Muscle layer of duodenum (tissue), 2 donors: ENCODE measurements at regions not wholly inside any gene's neighbourhood (a gene's known extent, or its start where the extent isn't known, plus 50 kb on each side); places are given as distances from the start of the nearest gene placed in this dataset.

Experiments
- H3K27ac ChIP-seq: one replicate; pipeline ENCODE4 v1.7.0; 2013; ENCODE audit warnings: mild to moderate bottlenecking, low read length
- H3K27me3 ChIP-seq: one replicate; pipeline ENCODE4 v1.7.0; 2013; ENCODE audit warnings: low read depth, mild to moderate bottlenecking, control low read depth, low read length
- H3K36me3 ChIP-seq, 2 donors: one replicate each; pipeline ENCODE4 v1.7.0; 2013; ENCODE audit warnings: low read length in 2 of 2, control low read depth in 1 of 2, mild to moderate bottlenecking in 1 of 2; ENCODE audit not compliant: insufficient read depth in 2 of 2, control insufficient read depth in 1 of 2
- H3K4me1 ChIP-seq, 2 donors: one replicate each; pipeline ENCODE4 v1.7.0; 2013; ENCODE audit warnings: low read length in 2 of 2, mild to moderate bottlenecking in 2 of 2, control low read depth in 1 of 2, moderate library complexity in 1 of 2; ENCODE audit not compliant: insufficient read depth in 2 of 2, control insufficient read depth in 1 of 2
- H3K4me3 ChIP-seq, 2 donors: one replicate each; pipeline ENCODE4 v1.7.0; 2013; ENCODE audit warnings: low read length in 2 of 2, low read depth in 1 of 2, mild to moderate bottlenecking in 1 of 2
- H3K9me3 ChIP-seq, 2 donors: one replicate each; pipeline ENCODE4 v1.7.0; 2013; ENCODE audit warnings: low read length in 2 of 2, control low read depth in 1 of 2, mild to moderate bottlenecking in 1 of 2; ENCODE audit not compliant: control insufficient read depth in 1 of 2
- donor health status: healthy.

GRCh38 chr2:103810875-103811274 is 1043.0 kb upstream of the POU3F3 start:
- Histone ChIP-seq H3K27me3 (no peaks in the 10 kb centered on the region), H3K4me3 (no peak overlapping the region)

DNA sequence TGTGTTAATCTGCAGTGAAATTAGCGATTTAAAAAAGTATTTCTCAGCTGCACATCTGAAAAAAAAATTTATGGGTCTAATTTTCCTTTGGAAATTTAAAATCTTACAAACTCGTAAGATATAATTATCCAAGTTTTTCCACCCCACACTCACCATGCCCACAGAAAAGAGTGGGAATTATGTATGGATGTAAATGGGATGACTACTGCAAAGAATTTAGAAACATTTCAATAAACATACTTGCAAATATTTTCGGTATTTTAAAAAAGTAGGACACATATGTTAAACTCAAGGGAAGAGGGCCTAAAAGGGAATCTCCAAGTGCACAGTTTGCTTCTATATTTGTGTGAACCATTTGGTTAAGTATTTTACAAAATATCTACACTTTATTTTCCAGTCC is 1039.9 kb upstream of the POU3F3 start:
- H3K4me1 ChIP-seq = no peaks in the 10 kb centered on the region
- H3K9me3 ChIP-seq = no peaks in the 10 kb centered on the region
- H3K4me3 ChIP-seq = no peak overlapping the region
- no peak overlapping the region for H3K27ac ChIP-seq
- no peaks in the 10 kb centered on the region for H3K27me3 ChIP-seq
- no peaks in the 10 kb centered on the region for H3K36me3 ChIP-seq

More at GRCh38 chr2:103810875-103811274, 1043.0 kb upstream of the POU3F3 start:
- Histone ChIP-seq H3K4me1 (no peaks in the 10 kb centered on the region), H3K9me3 (no peaks in the 10 kb centered on the region), H3K27ac (no peak overlapping the region), H3K36me3 (no peaks in the 10 kb centered on the region)

DNA sequence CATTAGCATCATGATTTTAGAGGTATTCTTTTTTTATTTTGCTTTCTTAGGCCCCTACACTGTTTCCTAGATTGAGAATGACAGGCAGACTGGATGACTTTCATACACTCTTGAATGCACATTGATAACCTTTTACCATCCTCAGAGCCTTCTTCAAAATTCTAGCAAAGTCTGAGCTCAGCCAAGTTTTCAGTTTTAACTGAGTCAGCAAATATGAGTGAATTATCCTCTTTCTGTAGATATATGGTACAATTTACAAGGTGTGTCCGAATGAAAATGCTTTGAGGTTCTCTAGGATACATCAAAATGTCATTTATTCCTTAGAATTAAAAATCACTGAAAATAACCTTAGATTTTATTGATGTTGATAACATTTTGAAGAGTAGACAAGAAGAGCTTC is 1038.2 kb upstream of the POU3F3 start:
- H3K36me3 ChIP-seq = no peaks in the 10 kb centered on the region
- no peaks in the 10 kb centered on the region for H3K27me3 ChIP-seq
- no peaks in the 10 kb centered on the region for H3K4me1 ChIP-seq
- no peak overlapping the region for H3K4me3 ChIP-seq
- no peaks in the 10 kb centered on the region for H3K9me3 ChIP-seq
- H3K27ac ChIP-seq = no peak overlapping the region

DNA sequence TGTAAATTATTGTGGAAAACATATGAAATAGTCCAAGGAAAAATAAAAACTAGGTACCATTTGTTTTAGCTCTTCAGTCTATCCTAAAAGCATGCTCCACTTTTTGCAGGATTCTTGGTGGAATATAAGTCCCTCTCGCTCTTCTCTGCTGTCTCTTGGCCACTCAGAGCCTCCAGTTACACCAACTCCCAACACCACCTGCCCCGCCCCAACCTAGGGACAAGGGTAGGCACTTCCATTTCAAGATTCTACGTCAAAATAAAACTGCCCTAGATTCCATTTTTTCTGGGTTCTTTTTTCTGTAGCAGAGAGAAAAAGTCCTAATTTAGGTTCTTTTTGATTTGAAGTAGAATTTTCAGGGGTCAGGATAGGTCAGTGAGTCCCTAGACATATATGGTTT is 1036.2 kb upstream of the POU3F3 start:
- no peaks in the 10 kb centered on the region for H3K36me3 ChIP-seq
- no peaks in the 10 kb centered on the region for H3K9me3 ChIP-seq
- H3K4me1 ChIP-seq = no peaks in the 10 kb centered on the region
- no peak overlapping the region for H3K27ac ChIP-seq
- H3K27me3 ChIP-seq = no peaks in the 10 kb centered on the region
- H3K4me3 ChIP-seq = no peak overlapping the region

GRCh38 chr2:103818176-103818575 is 1035.7 kb upstream of the POU3F3 start:
- Histone ChIP-seq H3K9me3 (no peaks in the 10 kb centered on the region), H3K4me3 (no peak overlapping the region), H3K36me3 (no peaks in the 10 kb centered on the region), H3K27me3 (no peaks in the 10 kb centered on the region), H3K4me1 (no peaks in the 10 kb centered on the region), H3K27ac (no peak overlapping the region)

DNA sequence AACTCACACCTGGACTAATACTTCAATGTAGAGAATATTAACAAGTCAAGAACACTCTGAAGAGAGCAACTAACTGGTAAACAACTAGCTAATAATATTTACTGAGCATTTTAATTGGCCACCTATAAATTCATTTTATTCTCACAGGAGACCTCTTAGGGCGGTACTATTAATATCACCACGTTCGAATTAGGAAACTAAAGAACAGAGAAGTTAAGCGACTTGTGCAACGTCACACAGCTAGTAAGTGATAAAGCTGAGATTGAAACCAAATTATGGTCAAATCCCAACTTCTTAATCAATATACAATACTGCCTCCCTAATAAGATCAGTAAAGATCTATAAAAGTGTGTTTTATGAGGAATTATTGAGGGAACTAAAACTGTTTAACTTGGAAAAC is 1034.3 kb upstream of the POU3F3 start:
- Histone ChIP-seq H3K27me3 (no peaks in the 10 kb centered on the region), H3K4me3 (no peak overlapping the region), H3K27ac (no peak overlapping the region), H3K36me3 (no peaks in the 10 kb centered on the region), H3K4me1 (no peaks in the 10 kb centered on the region), H3K9me3 (no peaks in the 10 kb centered on the region)

GRCh38 chr2:103823847-103824246 is 1030.1 kb upstream of the POU3F3 start:
- H3K9me3 ChIP-seq = peaks cover 0 to 2% of the 10 kb centered on the region in 2 donors

DNA sequence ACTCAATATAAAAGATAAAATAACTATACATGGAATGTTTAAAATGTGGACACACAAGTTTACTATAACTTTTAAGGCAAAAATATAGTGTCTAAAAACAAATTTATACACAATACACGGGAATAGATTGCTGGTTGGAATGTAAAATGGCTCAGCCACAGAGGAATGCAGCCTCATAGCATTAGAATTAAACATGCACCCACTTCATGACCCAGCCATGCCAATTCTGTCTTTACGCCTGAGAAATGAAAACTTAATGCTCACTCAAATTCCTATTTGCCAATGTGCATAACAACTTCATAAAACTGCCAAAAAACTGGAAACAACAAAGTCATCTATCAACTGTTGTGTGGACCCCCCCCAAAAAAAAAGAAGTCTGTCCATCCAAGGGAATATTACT is 1006.6 kb upstream of the POU3F3 start:
- H3K9me3 ChIP-seq = peaks cover 0 to 8% of the 10 kb centered on the region in 2 donors
- no peaks in the 10 kb centered on the region for H3K4me1 ChIP-seq
- H3K4me3 ChIP-seq = no peak overlapping the region
- H3K27me3 ChIP-seq = no peaks in the 10 kb centered on the region
- no peak overlapping the region for H3K27ac ChIP-seq
- H3K36me3 ChIP-seq = no peaks in the 10 kb centered on the region

More at GRCh38 chr2:103823847-103824246, 1030.1 kb upstream of the POU3F3 start:
- Histone ChIP-seq H3K27me3 (no peaks in the 10 kb centered on the region), H3K36me3 (no peaks in the 10 kb centered on the region), H3K27ac (no peak overlapping the region), H3K4me1 (no peaks in the 10 kb centered on the region), H3K4me3 (no peak overlapping the region)

DNA sequence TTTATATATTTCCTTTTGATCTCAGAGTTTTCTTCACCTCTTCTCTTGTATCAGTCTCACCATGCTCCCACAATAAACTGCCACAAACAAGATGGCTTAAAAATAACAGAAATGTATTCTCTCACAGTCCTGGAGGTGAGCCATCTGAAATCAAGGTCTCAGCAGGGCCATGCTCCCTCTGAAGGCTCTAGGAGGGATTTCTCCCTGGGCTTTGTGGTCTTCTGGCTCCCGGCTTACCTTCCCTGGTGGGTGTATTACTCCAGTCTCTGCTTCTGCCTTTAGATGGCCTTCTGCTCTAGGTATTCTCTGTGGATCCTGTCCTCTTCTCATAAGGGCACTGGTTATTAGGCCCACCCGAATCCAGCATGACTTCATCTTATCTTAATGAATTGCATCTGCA is 994.7 kb upstream of the POU3F3 start:
- H3K4me1 ChIP-seq = no peaks in the 10 kb centered on the region
- no peaks in the 10 kb centered on the region for H3K9me3 ChIP-seq
- H3K27me3 ChIP-seq = no peaks in the 10 kb centered on the region
- no peak overlapping the region for H3K4me3 ChIP-seq
- H3K27ac ChIP-seq = no peak overlapping the region
- no peaks in the 10 kb centered on the region for H3K36me3 ChIP-seq

GRCh38 chr2:103860016-103860415 is 993.9 kb upstream of the POU3F3 start:
- Histone ChIP-seq H3K9me3 (no peaks in the 10 kb centered on the region), H3K36me3 (no peaks in the 10 kb centered on the region), H3K4me1 (no peaks in the 10 kb centered on the region), H3K27ac (no peak overlapping the region), H3K4me3 (no peak overlapping the region), H3K27me3 (no peaks in the 10 kb centered on the region)

- H3K27me3 ChIP-seq = no peaks in the 10 kb centered on the region
- H3K9me3 ChIP-seq = no peaks in the 10 kb centered on the region
- H3K4me3 ChIP-seq = no peak overlapping the region
- H3K4me1 ChIP-seq = no peaks in the 10 kb centered on the region
- H3K27ac ChIP-seq = no peak overlapping the region
- no peaks in the 10 kb centered on the region for H3K36me3 ChIP-seq
Measured at GRCh38 chr2:103868396-103868795, 985.5 kb upstream of the POU3F3 start.

DNA sequence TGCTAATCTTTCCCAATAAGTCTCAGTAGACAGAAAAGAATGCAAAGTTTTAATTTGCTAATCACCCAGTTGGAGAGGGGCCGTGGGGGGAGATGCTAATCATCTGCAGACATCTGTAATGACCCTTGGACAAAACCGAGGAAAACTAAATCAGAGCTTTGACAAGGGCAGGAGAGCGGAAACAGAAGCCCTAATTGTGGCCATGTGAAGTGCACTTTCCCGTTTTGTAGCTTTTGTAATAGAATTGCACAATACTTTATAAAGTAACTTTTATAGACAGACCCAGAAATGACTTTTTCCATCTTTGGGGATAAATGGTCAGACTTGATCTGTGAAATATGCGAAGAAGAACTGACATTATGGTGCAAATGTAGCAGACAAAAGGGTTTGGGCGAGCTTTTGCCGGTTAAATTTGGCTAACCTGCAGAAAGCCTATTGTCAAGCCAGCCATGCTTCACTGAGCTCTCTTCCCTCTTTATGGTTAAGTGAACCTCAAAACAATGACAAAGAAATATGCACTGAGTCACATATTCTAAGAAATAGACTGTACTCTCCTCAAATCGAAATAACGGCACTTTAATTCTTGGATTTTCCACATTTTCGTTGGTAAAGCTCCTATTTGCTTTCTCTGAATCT is 980.1 kb upstream of the POU3F3 start:
- H3K9me3 ChIP-seq = no peaks in the 10 kb centered on the region
- H3K4me1 ChIP-seq = no peaks in the 10 kb centered on the region
- no peaks in the 10 kb centered on the region for H3K36me3 ChIP-seq
- H3K27me3 ChIP-seq = no peaks in the 10 kb centered on the region
- H3K27ac ChIP-seq = no peak overlapping the region
- H3K4me3 ChIP-seq = no peak overlapping the region
